ENCODE measurements at regions not wholly inside any gene's neighbourhood (a gene's known extent, or its start where the extent isn't known, plus 50 kb on each side); places are given as distances from the start of the nearest gene placed in this dataset.

- H3K9ac ChIP-seq (ENCODE audit: insufficient read depth, low read depth, low read length) = no peak overlapping the region
- H3K4me1 ChIP-seq (ENCODE audit: insufficient read depth, low read length) = no peaks in the 10 kb centered on the region
- in situ Hi-C loops (cut with HindIII; ENCODE audit: extremely low pct_ligation_motif_present, low pct_unique_long_range_greater_than_20kb) = no loop called here
- FAIRE-seq (no peak), DNase-seq (ENCODE audit: low spot score) (no peak), ATAC-seq (no peak)
- 38% methylated on average over 4 of the region's 4 CpGs for WGBS (ENCODE audit: low lambda C conversion rate)
- no peaks in the 10 kb centered on the region for H3K9me3 ChIP-seq (ENCODE audit: low read length)
- no peaks in the 10 kb centered on the region for H3K79me2 ChIP-seq (ENCODE audit: insufficient read depth, low read length)
- no TSS peak for BruUV-seq (replicated peaks)
- intact Hi-C loops (cut with micrococcal nuclease; ENCODE audit: unreplicated experiment) = no loop called here
- H3K4me2 ChIP-seq (ENCODE audit: low read depth, low read length) = no peak overlapping the region
- TF ChIP-seq PTBP1 (IDR thresholded peaks at IDR 0.05; ENCODE audit: low read depth, low read length, poor library complexity, severe bottlenecking) (no peak), ZNF629 (CRISPR knock-in tag; conservative IDR thresholded peaks at IDR 0.05) (no peak), BCL6 (CRISPR knock-in tag; IDR thresholded peaks at IDR 0.05) (no peak), PCBP2 (optimal IDR thresholded peaks at IDR 0.05; ENCODE audit: low read depth, low read length, poor library complexity, severe bottlenecking) (no peak), KDM5B (CRISPR knock-in tag; IDR thresholded peaks at IDR 0.05; ENCODE audit: borderline replicate concordance) (no peak), NFIB (CRISPR knock-in tag; IDR thresholded peaks at IDR 0.05; ENCODE audit: borderline replicate concordance) (no peak), XRCC5 (optimal IDR thresholded peaks at IDR 0.05; ENCODE audit: low read length) (no peak), ZNF12 (CRISPR knock-in tag; IDR thresholded peaks at IDR 0.05) (no peak), ZNF891 (CRISPR knock-in tag; IDR thresholded peaks at IDR 0.05) (no peak), ZNF251 (CRISPR knock-in tag; IDR thresholded peaks at IDR 0.05) (no peak), ZNF460 (CRISPR knock-in tag; IDR thresholded peaks at IDR 0.05; ENCODE audit: borderline replicate concordance) (no peak), NFE2 (CRISPR knock-in tag; IDR thresholded peaks at IDR 0.05) (no peak), GZF1 (CRISPR knock-in tag; IDR thresholded peaks at IDR 0.05) (no peak)
- TF ChIP-seq, protein P1, sequence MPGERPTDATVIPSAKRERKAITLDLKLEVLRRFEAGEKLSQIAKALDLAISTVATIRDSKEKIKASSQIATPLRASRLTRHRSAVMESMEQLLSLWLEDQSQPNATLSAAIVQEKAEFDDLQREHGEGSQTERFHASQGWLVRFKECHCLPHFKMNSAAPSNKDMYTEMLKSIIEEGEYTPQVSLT (CRISPR knock-in tag; IDR thresholded peaks at IDR 0.05; ENCODE audit: borderline replicate concordance, low read depth) = no peak
- TF ChIP-seq, protein P2, sequence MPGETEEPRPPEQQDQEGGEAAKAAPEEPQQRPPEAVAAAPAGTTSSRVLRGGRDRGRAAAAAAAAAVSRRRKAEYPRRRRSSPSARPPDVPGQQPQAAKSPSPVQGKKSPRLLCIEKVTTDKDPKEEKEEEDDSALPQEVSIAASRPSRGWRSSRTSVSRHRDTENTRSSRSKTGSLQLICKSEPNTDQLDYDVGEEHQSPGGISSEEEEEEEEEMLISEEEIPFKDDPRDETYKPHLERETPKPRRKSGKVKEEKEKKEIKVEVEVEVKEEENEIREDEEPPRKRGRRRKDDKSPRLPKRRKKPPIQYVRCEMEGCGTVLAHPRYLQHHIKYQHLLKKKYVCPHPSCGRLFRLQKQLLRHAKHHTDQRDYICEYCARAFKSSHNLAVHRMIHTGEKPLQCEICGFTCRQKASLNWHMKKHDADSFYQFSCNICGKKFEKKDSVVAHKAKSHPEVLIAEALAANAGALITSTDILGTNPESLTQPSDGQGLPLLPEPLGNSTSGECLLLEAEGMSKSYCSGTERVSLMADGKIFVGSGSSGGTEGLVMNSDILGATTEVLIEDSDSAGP (CRISPR knock-in tag; IDR thresholded peaks at IDR 0.05; ENCODE audit: borderline replicate concordance) = no peak
- TF ChIP-seq, protein P3, sequence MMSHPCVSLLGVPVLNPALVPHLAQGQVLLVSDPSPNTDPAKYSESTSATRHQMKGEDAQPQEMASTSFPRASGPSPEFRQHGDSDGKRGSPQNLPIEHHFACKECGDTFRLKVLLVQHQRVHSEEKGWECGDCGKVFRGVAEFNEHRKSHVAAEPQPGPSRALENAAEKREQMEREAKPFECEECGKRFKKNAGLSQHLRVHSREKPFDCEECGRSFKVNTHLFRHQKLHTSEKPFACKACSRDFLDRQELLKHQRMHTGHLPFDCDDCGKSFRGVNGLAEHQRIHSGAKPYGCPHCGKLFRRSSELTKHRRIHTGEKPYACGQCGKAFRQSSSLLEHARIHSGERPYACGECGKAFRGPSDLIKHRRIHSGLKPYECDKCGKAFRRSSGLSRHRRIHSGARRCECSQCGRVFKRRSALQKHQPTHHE (CRISPR knock-in tag; IDR thresholded peaks at IDR 0.05; ENCODE audit: borderline replicate concordance) = no peak
- no peak overlapping the region for H2AFZ ChIP-seq (ENCODE audit: low read length)
- no peak overlapping the region for H3K4me3 ChIP-seq (replicated peaks in 1 of 3; ENCODE audit: insufficient read depth in 1 of 3, low read depth in 2 of 3, low read length in 3 of 3)
- no peak overlapping the region for H3K27ac ChIP-seq (ENCODE audit: extremely low read length, insufficient read depth, low read length)
- ChIA-PET CTCF (ENCODE audit: low intra/inter-chr PET ratio, low total read pairs) (no interaction called here), POLR2A (no interaction called here)
- H3K27me3 ChIP-seq (ENCODE audit: control insufficient read depth in 1 of 2, insufficient read depth in 2 of 2, low read length in 2 of 2) = no peaks in the 10 kb centered on the region; a peak in 1 of 5 replicates
- H4K20me1 ChIP-seq (ENCODE audit: insufficient read depth, low read length) = no peaks in the 10 kb centered on the region
- H3K36me3 ChIP-seq (replicated peaks in 1 of 2; ENCODE audit: control insufficient read depth in 1 of 2, insufficient read depth in 2 of 2, low read length in 2 of 2) = no peaks in the 10 kb centered on the region
Observed at GRCh38 chr10:6891924-6892323, 311.8 kb upstream of the PRKCQ start.
